Tibial nerve (tissue), 4 donors: ENCODE measurements at regions not wholly inside any gene's neighbourhood (a gene's known extent, or its start where the extent isn't known, plus 50 kb on each side); places are given as distances from the start of the nearest gene placed in this dataset.

Experiments used
- DNase-seq, 2 donors: peaks; one replicate each; pipeline ENCODE4 v3.0.0-alpha.2; 2019; ENCODE audit warnings: low spot score in 2 of 2
- H3K27ac ChIP-seq, 4 donors: fragments of 200-600 bp; sonication (generic) in 3 of 4; one replicate each; pipeline ENCODE4 v1.5.1; 2017 to 2019; ENCODE audit warnings: mild to moderate bottlenecking in 1 of 4
- H3K27me3 ChIP-seq, 2 donors: fragments of 200-600 bp; sonication (generic) in 1 of 2; one replicate each; pipeline versions ENCODE4 v1.5.1 to v1.6.0; 2017 to 2019
- H3K36me3 ChIP-seq, 3 donors: fragments of 200-600 bp; sonication (generic); one replicate each; pipeline ENCODE4 v1.5.1; 2018 to 2019
- H3K4me1 ChIP-seq, 4 donors: fragments of 200-600 bp; sonication (generic) in 3 of 4; one replicate each; pipeline ENCODE4 v1.5.1; 2017 to 2019
- H3K4me3 ChIP-seq, 4 donors: fragments of 200-600 bp; sonication (generic) in 3 of 4; one replicate each; pipeline ENCODE4 v1.5.1; 2017 to 2019; ENCODE audit warnings: mild to moderate bottlenecking in 1 of 4, moderate library complexity in 1 of 4
- H3K9me3 ChIP-seq, 4 donors: fragments of 200-600 bp; sonication (generic) in 3 of 4; one replicate each; pipeline ENCODE4 v1.5.1; 2017 to 2019
- CTCF ChIP-seq, 5 experiments: fragments of 200-600 bp in 3 of 5; fragments of 450-650 bp in 2 of 5; sonication (generic) in 3 of 5; IDR thresholded peaks; one replicate each; pipeline ENCODE4 v1.5.1; 2016 to 2019; ENCODE audit warnings: antibody characterized with exemption in 5 of 5, mild to moderate bottlenecking in 3 of 5, moderate library complexity in 2 of 5
- EP300 ChIP-seq, 2 donors: sonication (generic); formaldehyde crosslinking; IDR thresholded peaks; one replicate each; pipeline ENCODE4 v1.6.1; 2017; ENCODE audit warnings: antibody characterized with exemption in 2 of 2, mild to moderate bottlenecking in 1 of 2
- POLR2A ChIP-seq, 2 donors: fragments of 450-650 bp; IDR thresholded peaks; one replicate each; pipeline ENCODE4 v1.6.1; 2017; ENCODE audit warnings: antibody characterized with exemption in 2 of 2, mild to moderate bottlenecking in 2 of 2, moderate library complexity in 2 of 2
- WGBS, 2 donors: methylation state at CpG; one replicate each; pipeline ENCODE4 v1.1.5; 2018; 5-methylcytosine and 5-hydroxymethylcytosine counted together

GRCh38 chr4:152070854-152071253 lies 310.0 kb upstream of the GATB start:
- Histone ChIP-seq H3K27me3 (no peaks in the 10 kb centered on the region), H3K9me3 (no peaks in the 10 kb centered on the region), H3K36me3 (no peaks in the 10 kb centered on the region), H3K4me1 (no peaks in the 10 kb centered on the region), H3K4me3 (no peak overlapping the region), H3K27ac (no peak overlapping the region)
- no peak for TF ChIP-seq EP300 (IDR thresholded peaks at IDR 0.05)
- no peak for TF ChIP-seq CTCF (IDR thresholded peaks at IDR 0.05)
- no peak for TF ChIP-seq POLR2A (IDR thresholded peaks at IDR 0.05)
- WGBS, 2 donors = 93 to 99% methylated on average over 6 of the region's 6 CpGs
- no peak for DNase-seq

- DNase-seq = no peak
- Histone ChIP-seq H3K27me3 (no peaks in the 10 kb centered on the region), H3K4me3 (no peak overlapping the region), H3K27ac (no peak overlapping the region), H3K9me3 (no peaks in the 10 kb centered on the region), H3K36me3 (no peaks in the 10 kb centered on the region), H3K4me1 (no peaks in the 10 kb centered on the region)
- TF ChIP-seq POLR2A (IDR thresholded peaks at IDR 0.05) = no peak
- TF ChIP-seq CTCF (IDR thresholded peaks at IDR 0.05) = no peak
- TF ChIP-seq EP300 (IDR thresholded peaks at IDR 0.05) = no peak
- 57 to 62% methylated on average over 3 of the region's 3 CpGs for WGBS, 2 donors
These were observed 308.1 kb upstream of the GATB start for GRCh38 chr4:152068866-152069265.

GRCh38 chr4:152065545-152065944 lies 304.7 kb upstream of the GATB start:
- no peaks in the 10 kb centered on the region for H3K36me3 ChIP-seq
- no peak overlapping the region for H3K4me3 ChIP-seq
- TF ChIP-seq CTCF (IDR thresholded peaks at IDR 0.05) = no peak
- no peak for TF ChIP-seq POLR2A (IDR thresholded peaks at IDR 0.05)
- TF ChIP-seq EP300 (IDR thresholded peaks at IDR 0.05) = no peak
- DNase-seq = no peak
- no peaks in the 10 kb centered on the region for H3K9me3 ChIP-seq
- no peaks in the 10 kb centered on the region for H3K4me1 ChIP-seq
- H3K27ac ChIP-seq = no peak overlapping the region
- 95 to 98% methylated on average over 2 of the region's 2 CpGs for WGBS, 2 donors
- no peaks in the 10 kb centered on the region for H3K27me3 ChIP-seq

GRCh38 chr4:152064753-152065152 lies 303.9 kb upstream of the GATB start:
- WGBS, 2 donors = 90 to 93% methylated on average over 1 of the region's 1 CpG
- TF ChIP-seq CTCF (IDR thresholded peaks at IDR 0.05) (no peak), POLR2A (IDR thresholded peaks at IDR 0.05) (no peak), EP300 (IDR thresholded peaks at IDR 0.05) (no peak)
- H3K4me3 ChIP-seq = no peak overlapping the region
- H3K27ac ChIP-seq = no peak overlapping the region
- no peaks in the 10 kb centered on the region for H3K9me3 ChIP-seq
- H3K4me1 ChIP-seq = no peaks in the 10 kb centered on the region
- H3K36me3 ChIP-seq = no peaks in the 10 kb centered on the region
- no peaks in the 10 kb centered on the region for H3K27me3 ChIP-seq
- no peak for DNase-seq

GRCh38 chr4:152064282-152064681 lies 303.5 kb upstream of the GATB start:
- Histone ChIP-seq H3K36me3 (no peaks in the 10 kb centered on the region), H3K4me3 (no peak overlapping the region), H3K4me1 (no peaks in the 10 kb centered on the region), H3K9me3 (no peaks in the 10 kb centered on the region), H3K27ac (no peak overlapping the region), H3K27me3 (no peaks in the 10 kb centered on the region)
- WGBS, 2 donors = 74 to 77% methylated on average over 2 of the region's 2 CpGs
- TF ChIP-seq CTCF (IDR thresholded peaks at IDR 0.05) (no peak), EP300 (IDR thresholded peaks at IDR 0.05) (no peak), POLR2A (IDR thresholded peaks at IDR 0.05) (no peak)
- DNase-seq = no peak
